DND-41 (cell line): ENCODE measurements at regions not wholly inside any gene's neighbourhood (a gene's known extent, or its start where the extent isn't known, plus 50 kb on each side); places are given as distances from the start of the nearest gene placed in this dataset.

ENCODE experiments used
- ATAC-seq: fragments of 200-7000 bp; cut with Tn5 transposase; 3 replicates; pipeline ENCODE4 v1.9.1; 2021; ENCODE audit warnings: low read depth; ENCODE audit not compliant: insufficient read depth
- DNase-seq: peaks from one replicate; pipeline ENCODE4 v3.0.0-alpha.2; 2020
- H2AFZ ChIP-seq: 2 replicates; pipeline ENCODE4 v1.6.0; 2012; ENCODE audit warnings: low read depth, low read length
- H3K27ac ChIP-seq: 2 replicates; pipeline ENCODE4 v1.5.1; 2012; ENCODE audit warnings: low read length, inconsistent platforms
- H3K27me3 ChIP-seq: fragments of 200-600 bp; sonication (generic); 2 replicates; pipeline ENCODE4 v1.6.0; 2012; ENCODE audit warnings: low read length, mild to moderate bottlenecking, inconsistent platforms; ENCODE audit not compliant: insufficient read depth, poor library complexity
- H3K36me3 ChIP-seq: 2 replicates; pipeline ENCODE4 v1.5.1; 2012; ENCODE audit warnings: low read length, inconsistent platforms; ENCODE audit not compliant: insufficient read depth
- H3K4me1 ChIP-seq: 2 replicates; pipeline ENCODE4 v1.5.1; 2012; ENCODE audit warnings: mild to moderate bottlenecking, low read length; ENCODE audit not compliant: insufficient read depth
- H3K4me2 ChIP-seq: 2 replicates; pipeline ENCODE4 v1.6.0; 2012; ENCODE audit warnings: mild to moderate bottlenecking, moderate library complexity, low read length, inconsistent platforms; ENCODE audit not compliant: insufficient read depth
- H3K4me3 ChIP-seq, 2 experiments: fragments of 200-600 bp in 1 of 2; shearing (Covaris generic) in 1 of 2; 2 replicates each; pipeline ENCODE4 v1.5.1; 2012 to 2016; ENCODE audit warnings: inconsistent platforms in 2 of 2, low read length in 2 of 2, mild to moderate bottlenecking in 2 of 2, low read depth in 1 of 2, moderate library complexity in 1 of 2
- H3K79me2 ChIP-seq: 2 replicates; pipeline ENCODE4 v1.6.0; 2012; ENCODE audit warnings: low read length, inconsistent platforms; ENCODE audit not compliant: insufficient read depth
- H3K9ac ChIP-seq: 2 replicates; pipeline ENCODE4 v1.6.0; 2012; ENCODE audit warnings: low read depth, mild to moderate bottlenecking, inconsistent platforms, low read length, moderate library complexity
- H3K9me3 ChIP-seq: 2 replicates; pipeline ENCODE4 v1.5.1; 2012; ENCODE audit warnings: low read length, moderate library complexity, mild to moderate bottlenecking, inconsistent platforms; ENCODE audit not compliant: insufficient read depth, severe bottlenecking
- H4K20me1 ChIP-seq: 2 replicates; pipeline ENCODE4 v1.6.0; 2012; ENCODE audit warnings: low read length; ENCODE audit not compliant: insufficient read depth
- CTCF ChIP-seq: IDR thresholded peaks from 2 replicates; pipeline ENCODE4 v1.5.1; 2012; ENCODE audit warnings: borderline replicate concordance, low read length, moderate library complexity, mild to moderate bottlenecking; ENCODE audit not compliant: poor library complexity, severe bottlenecking; ENCODE audit errors: extremely low read depth
- EZH2 ChIP-seq: IDR thresholded peaks from 3 replicates; pipeline ENCODE4 v1.6.1; 2012; ENCODE audit warnings: borderline replicate concordance, low read depth, mild to moderate bottlenecking, moderate library complexity, low read length, inconsistent platforms; ENCODE audit not compliant: severe bottlenecking

GRCh38 chr17:73861543-73861942 is 217.3 kb upstream of the SDK2 start:
- H3K36me3 ChIP-seq = no peaks in the 10 kb centered on the region
- TF ChIP-seq EZH2 (no peak), CTCF (no peak)
- DNase-seq (no peak), ATAC-seq (no peak)
- no peak overlapping the region for H2AFZ ChIP-seq
- no peaks in the 10 kb centered on the region for H3K4me1 ChIP-seq
- no peak overlapping the region for H3K4me2 ChIP-seq
- H3K9ac ChIP-seq = no peak overlapping the region
- H3K9me3 ChIP-seq = no peaks in the 10 kb centered on the region
- no peak overlapping the region for H3K4me3 ChIP-seq
- H3K79me2 ChIP-seq = no peaks in the 10 kb centered on the region
- H4K20me1 ChIP-seq = no peaks in the 10 kb centered on the region
- no peaks in the 10 kb centered on the region for H3K27me3 ChIP-seq
- H3K27ac ChIP-seq = no peak overlapping the region

GRCh38 chr17:73863761-73864535 is 219.7 kb upstream of the SDK2 start:
- Histone ChIP-seq H2AFZ (no peak overlapping the region), H3K9me3 (no peaks in the 10 kb centered on the region), H4K20me1 (no peaks in the 10 kb centered on the region), H3K4me3 (no peak overlapping the region), H3K4me2 (no peak overlapping the region), H3K36me3 (no peaks in the 10 kb centered on the region), H3K9ac (no peak overlapping the region), H3K27ac (no peak overlapping the region), H3K27me3 (no peaks in the 10 kb centered on the region), H3K4me1 (no peaks in the 10 kb centered on the region), H3K79me2 (no peaks in the 10 kb centered on the region)
- ATAC-seq (no peak), DNase-seq (no peak)
- TF ChIP-seq EZH2 = no peak
- TF ChIP-seq CTCF = no peak

GRCh38 chr17:73865831-73866230 is 221.6 kb upstream of the SDK2 start:
- H3K4me3 ChIP-seq = no peak overlapping the region
- no peak overlapping the region for H3K4me2 ChIP-seq
- H3K27me3 ChIP-seq = no peaks in the 10 kb centered on the region
- H4K20me1 ChIP-seq = no peaks in the 10 kb centered on the region
- no peaks in the 10 kb centered on the region for H3K4me1 ChIP-seq
- DNase-seq (no peak), ATAC-seq (no peak)
- no peaks in the 10 kb centered on the region for H3K9me3 ChIP-seq
- no peaks in the 10 kb centered on the region for H3K36me3 ChIP-seq
- no peak overlapping the region for H3K9ac ChIP-seq
- H3K27ac ChIP-seq = no peak overlapping the region
- TF ChIP-seq CTCF = no peak
- H3K79me2 ChIP-seq = no peaks in the 10 kb centered on the region
- H2AFZ ChIP-seq = no peak overlapping the region

- Histone ChIP-seq H3K27ac (no peak overlapping the region), H4K20me1 (no peaks in the 10 kb centered on the region), H3K4me2 (no peak overlapping the region), H3K9ac (no peak overlapping the region), H3K79me2 (no peaks in the 10 kb centered on the region), H3K9me3 (no peaks in the 10 kb centered on the region), H3K36me3 (no peaks in the 10 kb centered on the region), H3K4me3 (no peak overlapping the region), H2AFZ (no peak overlapping the region), H3K4me1 (no peaks in the 10 kb centered on the region), H3K27me3 (no peaks in the 10 kb centered on the region)
- ATAC-seq (no peak), DNase-seq (no peak)
- TF ChIP-seq EZH2 (no peak), CTCF (no peak)
Measured at GRCh38 chr17:73867056-73867455, 222.8 kb upstream of the SDK2 start.
